ENCODE measurements at regions not wholly inside any gene's neighbourhood (a gene's known extent, or its start where the extent isn't known, plus 50 kb on each side); places are given as distances from the start of the nearest gene placed in this dataset.

- no peak for DNase-seq
Measured at GRCh38 chr3:103075282-103075681, 640.5 kb downstream of the ZPLD1 start.

GRCh38 chr3:103077910-103078309, 643.1 kb downstream of the ZPLD1 start:
- no peak for DNase-seq

- no peak for DNase-seq
Measured at GRCh38 chr3:103082501-103082900, 647.7 kb downstream of the ZPLD1 start.

GRCh38 chr3:103083848-103084631, 649.2 kb downstream of the ZPLD1 start:
- DNase-seq: no peak

GRCh38 chr3:103085465-103085864, 650.6 kb downstream of the ZPLD1 start:
- no peak for DNase-seq

GRCh38 chr3:103089758-103090157, 654.9 kb downstream of the ZPLD1 start:
- no peak for DNase-seq

- no peak for DNase-seq
Measured at GRCh38 chr3:103105206-103105605, 670.4 kb downstream of the ZPLD1 start.

- no peak for DNase-seq
Measured at GRCh38 chr3:103112273-103112672, 677.5 kb downstream of the ZPLD1 start.

GRCh38 chr3:103126115-103126514, 691.3 kb downstream of the ZPLD1 start:
- no peak for DNase-seq

GRCh38 chr3:103127098-103127630, 692.3 kb downstream of the ZPLD1 start:
- DNase-seq: no peak

- DNase-seq: no peak
Measured at GRCh38 chr3:103127737-103128136, 692.9 kb downstream of the ZPLD1 start.

GRCh38 chr3:103134023-103134724, 699.4 kb downstream of the ZPLD1 start:
- DNase-seq: no peak

- DNase-seq: no peak
Measured at GRCh38 chr3:103136621-103137020, 701.8 kb downstream of the ZPLD1 start.

GRCh38 chr3:103137830-103138229, 703.0 kb downstream of the ZPLD1 start:
- no peak for DNase-seq

- DNase-seq: no peak
Measured at GRCh38 chr3:103158183-103158582, 723.4 kb downstream of the ZPLD1 start.

GRCh38 chr3:103166890-103167289, 732.1 kb downstream of the ZPLD1 start:
- no peak for DNase-seq

- DNase-seq: no peak
Measured at GRCh38 chr3:103167850-103168249, 733.0 kb downstream of the ZPLD1 start.

- DNase-seq: no peak
Measured at GRCh38 chr3:103169289-103169688, 734.5 kb downstream of the ZPLD1 start.

GRCh38 chr3:103170651-103171050, 735.8 kb downstream of the ZPLD1 start:
- no peak for DNase-seq

- DNase-seq: no peak
Measured at GRCh38 chr3:103173940-103174339, 739.1 kb downstream of the ZPLD1 start.

- no peak for DNase-seq
Measured at GRCh38 chr3:103181160-103181559, 746.3 kb downstream of the ZPLD1 start.

- DNase-seq: no peak
Measured at GRCh38 chr3:103184772-103185171, 750.0 kb downstream of the ZPLD1 start.

GRCh38 chr3:103189941-103190340, 755.1 kb downstream of the ZPLD1 start:
- DNase-seq: no peak

- no peak for DNase-seq
Measured at GRCh38 chr3:103195216-103195615, 760.4 kb downstream of the ZPLD1 start.

Data from CD4-positive, alpha-beta T cell treated with Interleukin-17A for 1 hour (primary cell).